Small intestine (tissue), 7 donors: ENCODE measurements at regions not wholly inside any gene's neighbourhood (a gene's known extent, or its start where the extent isn't known, plus 50 kb on each side); places are given as distances from the start of the nearest gene placed in this dataset.
"Not testable (repeated sequence)": the region's sequence is repeated elsewhere in the genome, so short reads cannot be mapped to it uniquely, and the experiment has no call there.

Experiments used
- DNase-seq, 2 donors: peaks; one replicate each; pipeline versions ENCODE4 v3.0.0 to v3.0.0-alpha.2; 2013
- FAIRE-seq: peaks from 2 replicates; lab custom pipeline; 2012; peaks lifted over from hg19 to GRCh38; lab: Jason Lieb, UNC
- H3K27ac ChIP-seq, 3 donors: one replicate each; pipeline ENCODE4 v1.5.1; 2013; ENCODE audit warnings: low read length in 2 of 3, mild to moderate bottlenecking in 2 of 3, control low read depth in 1 of 3, inconsistent platforms in 1 of 3, low read depth in 1 of 3, moderate library complexity in 1 of 3
- H3K27me3 ChIP-seq, 3 donors: one replicate each; pipeline ENCODE4 v1.6.1; 2013; ENCODE audit warnings: low read length in 3 of 3, inconsistent platforms in 1 of 3; ENCODE audit not compliant: control insufficient read depth in 3 of 3, insufficient read depth in 3 of 3
- H3K36me3 ChIP-seq, 3 donors: one replicate each; pipeline ENCODE4 v1.6.1; 2013; ENCODE audit warnings: low read length in 3 of 3, inconsistent platforms in 1 of 3, low read depth in 1 of 3, mild to moderate bottlenecking in 1 of 3, moderate library complexity in 1 of 3; ENCODE audit not compliant: control insufficient read depth in 3 of 3, insufficient read depth in 2 of 3
- H3K4me1 ChIP-seq, 3 donors: one replicate each; pipeline ENCODE4 v1.6.1; 2013; ENCODE audit warnings: low read length in 2 of 3, inconsistent platforms in 1 of 3, low read depth in 1 of 3, mild to moderate bottlenecking in 1 of 3, moderate library complexity in 1 of 3; ENCODE audit not compliant: control insufficient read depth in 3 of 3, insufficient read depth in 2 of 3
- H3K4me3 ChIP-seq, 3 donors: one replicate each; pipeline ENCODE4 v1.5.1; 2013; ENCODE audit warnings: low read length in 3 of 3, control low read depth in 1 of 3, inconsistent platforms in 1 of 3, low read depth in 1 of 3, mild to moderate bottlenecking in 1 of 3, moderate library complexity in 1 of 3
- H3K9me3 ChIP-seq, 2 donors: one replicate each; pipeline ENCODE4 v1.6.1; 2013; ENCODE audit warnings: low read depth in 1 of 2, low read length in 1 of 2; ENCODE audit not compliant: control insufficient read depth in 2 of 2, insufficient read depth in 1 of 2
- WGBS, 3 donors: extraction: QIAGEN DNeasy Blood & Tissue Kit; methylation state at CpG; one replicate each; pipeline ENCODE4 v1.1.7; 2013; 5-methylcytosine and 5-hydroxymethylcytosine counted together
- donor health status: healthy with polysubstance abuse.
- donor health status: control.
- donor health status: control.
- donor health status: Bipolar disorder and iron deficiency.
- donor health status: healthy.

DNA sequence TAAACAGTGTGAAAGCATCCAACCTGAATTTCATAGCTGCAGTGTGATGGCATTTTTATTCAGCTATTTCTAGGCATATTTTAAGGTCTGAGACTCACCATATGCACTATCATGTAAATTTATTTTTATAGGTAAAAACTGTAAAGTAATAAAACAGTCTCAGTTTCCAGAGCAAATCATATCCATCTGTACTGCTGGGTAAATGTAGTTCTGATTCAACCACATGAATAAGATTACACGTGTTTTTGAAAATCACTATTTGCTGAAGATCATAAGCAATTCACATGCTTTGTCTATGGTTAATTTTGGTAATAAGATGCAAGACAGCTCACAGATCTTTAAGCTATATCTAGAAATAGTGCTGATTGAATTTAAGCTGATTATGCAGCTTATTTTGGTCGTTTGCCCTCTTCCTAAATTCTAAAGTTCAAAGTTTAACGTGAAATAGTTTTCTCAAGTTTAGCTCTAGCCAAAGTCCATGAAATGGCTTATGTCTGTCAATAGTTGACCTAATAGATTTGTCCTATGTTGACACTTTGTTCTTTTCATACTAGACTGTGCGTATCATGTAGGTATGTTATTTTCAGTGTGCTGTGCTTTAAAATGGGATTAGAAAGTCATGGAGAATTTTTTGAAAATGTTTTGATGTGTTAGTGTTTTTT lies 489.0 kb downstream of the USP25 start:
- no peaks in the 10 kb centered on the region for H3K27me3 ChIP-seq

DNA sequence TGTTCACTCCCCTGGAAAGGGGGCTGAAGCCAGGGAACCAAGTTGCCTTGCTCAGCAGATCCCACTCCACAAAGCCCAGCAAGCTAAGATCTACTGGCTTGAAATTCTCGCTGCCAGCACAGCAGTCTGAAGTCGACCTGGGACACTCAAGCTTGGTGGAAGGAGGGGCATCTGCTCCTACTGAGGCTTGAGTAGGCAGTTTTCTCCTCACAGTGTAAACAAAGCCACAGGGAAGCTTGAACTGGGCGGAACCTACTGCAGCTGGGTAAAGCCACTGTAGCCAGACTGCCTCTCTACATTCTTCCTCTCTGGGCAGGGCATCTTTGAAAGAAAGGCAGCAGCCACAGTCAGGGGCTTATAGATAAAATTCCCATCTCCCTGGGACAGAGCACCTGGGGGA lies 495.0 kb downstream of the USP25 start:
- H3K4me3 ChIP-seq, FAIRE-seq: not testable (repeated sequence)

More for the DNA sequence above, 489.0 kb downstream of the USP25 start:
- Histone ChIP-seq H3K4me1 (no peaks in the 10 kb centered on the region), H3K36me3 (no peaks in the 10 kb centered on the region), H3K9me3 (no peaks in the 10 kb centered on the region), H3K27ac (no peak overlapping the region), H3K4me3 (no peak overlapping the region)
- DNase-seq (peak in 1 of 2 donors; percentile 20), FAIRE-seq (no peak)
- WGBS, 3 donors = 29 to 60% (median 39%) methylated on average over 4 of the region's 4 CpGs

DNA sequence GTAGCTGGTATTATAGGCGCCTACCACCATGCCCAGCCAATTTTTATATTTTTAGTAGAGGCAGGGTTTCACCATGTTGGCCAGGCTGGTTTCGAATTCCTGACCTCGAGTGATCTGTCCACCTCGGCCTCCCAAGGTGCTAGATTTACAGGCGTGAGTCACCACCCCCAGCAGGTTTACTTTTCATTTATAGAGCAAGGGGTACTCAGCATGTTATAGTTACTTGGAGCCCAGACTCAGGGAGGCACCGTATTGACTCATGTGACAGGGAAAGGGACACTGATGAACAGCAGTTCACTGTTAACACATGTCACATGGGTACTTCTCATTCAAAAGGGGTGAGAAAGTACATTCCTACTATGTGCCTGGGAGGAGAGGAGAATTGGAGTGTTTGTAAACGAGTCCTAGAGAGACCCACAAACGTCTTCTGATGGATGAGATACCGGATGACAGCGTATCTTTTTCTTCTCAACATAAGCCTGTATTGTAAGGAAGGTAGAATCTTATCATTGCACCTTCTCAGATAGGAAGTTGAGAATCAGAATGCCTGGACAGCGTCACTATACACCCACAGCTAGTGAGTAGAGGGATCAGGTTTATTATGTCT lies 510.0 kb downstream of the USP25 start:
- FAIRE-seq (no peak), DNase-seq (no peak)
- Histone ChIP-seq H3K4me1 (no peaks in the 10 kb centered on the region), H3K27me3 (no peaks in the 10 kb centered on the region), H3K4me3 (no peak overlapping the region), H3K36me3 (no peaks in the 10 kb centered on the region), H3K27ac (no peak overlapping the region), H3K9me3 (no peaks in the 10 kb centered on the region)
- 68 to 78% (median 74%) methylated on average over 11 of the region's 11 CpGs for WGBS, 3 donors

More for the DNA sequence above, 495.0 kb downstream of the USP25 start:
- DNase-seq, H3K27ac ChIP-seq, H3K27me3 ChIP-seq, H3K36me3 ChIP-seq, H3K4me1 ChIP-seq: not testable (repeated sequence)
- 52 to 69% (median 67%) methylated on average over 3 of the region's 3 CpGs for WGBS, 3 donors
- peaks cover 2 to 11% of the 10 kb centered on the region in 2 donors for H3K9me3 ChIP-seq

DNA sequence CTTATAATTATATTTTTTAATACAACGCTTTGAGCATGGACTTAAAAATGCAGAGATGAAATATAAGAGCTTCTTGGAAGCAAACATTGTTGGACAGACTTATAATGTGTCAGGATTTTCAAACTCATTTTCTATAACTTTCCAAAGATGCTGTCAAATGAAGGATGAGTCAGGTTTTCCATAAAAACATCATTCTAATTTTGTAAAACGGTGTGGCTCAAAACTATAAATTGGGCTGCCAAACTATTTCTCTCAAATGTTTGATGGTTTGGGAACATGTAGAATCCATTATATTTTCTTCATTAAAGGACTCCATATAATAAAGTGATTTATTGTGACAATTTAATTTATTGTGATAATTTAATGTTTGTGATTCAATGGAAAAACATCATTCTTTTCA lies 511.2 kb downstream of the USP25 start:
- Histone ChIP-seq H3K4me1 (no peaks in the 10 kb centered on the region), H3K4me3 (no peak overlapping the region), H3K9me3 (no peaks in the 10 kb centered on the region), H3K27me3 (no peaks in the 10 kb centered on the region), H3K27ac (no peak overlapping the region), H3K36me3 (no peaks in the 10 kb centered on the region)
- 72 to 87% (median 83%) methylated on average over 2 of the region's 2 CpGs for WGBS, 3 donors
- no peak for DNase-seq
- no peak for FAIRE-seq

DNA sequence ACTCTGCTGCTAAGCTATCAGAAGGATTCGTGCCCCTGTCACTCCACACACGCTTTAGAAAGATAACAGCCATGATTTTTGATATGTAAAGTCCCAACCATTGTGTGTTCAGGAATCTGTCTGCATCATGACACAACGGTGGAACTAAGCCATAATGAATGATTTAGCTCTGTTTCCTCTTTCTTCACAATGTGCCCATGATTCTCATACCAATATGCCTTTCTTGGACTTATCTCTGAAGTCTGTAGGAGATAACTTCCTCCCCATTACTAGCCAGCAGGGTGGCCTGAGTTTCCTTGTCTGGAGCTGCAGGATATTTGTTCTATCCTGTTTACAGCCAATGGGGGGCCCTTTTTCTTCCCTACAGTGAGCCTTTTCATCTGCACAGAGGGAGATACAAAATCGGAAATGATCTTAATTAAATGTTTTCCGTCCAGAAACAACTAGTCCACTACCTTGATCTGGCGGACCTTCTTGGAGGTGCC lies 511.7 kb downstream of the USP25 start:
- Histone ChIP-seq H3K36me3 (no peaks in the 10 kb centered on the region), H3K9me3 (peaks cover 0 to 1% of the 10 kb centered on the region in 2 donors), H3K4me1 (no peaks in the 10 kb centered on the region), H3K27ac (no peak overlapping the region), H3K27me3 (no peaks in the 10 kb centered on the region), H3K4me3 (no peak overlapping the region)
- 26 to 42% (median 37%) methylated on average over 6 of the region's 6 CpGs for WGBS, 3 donors
- FAIRE-seq (no peak), DNase-seq (no peak)

DNA sequence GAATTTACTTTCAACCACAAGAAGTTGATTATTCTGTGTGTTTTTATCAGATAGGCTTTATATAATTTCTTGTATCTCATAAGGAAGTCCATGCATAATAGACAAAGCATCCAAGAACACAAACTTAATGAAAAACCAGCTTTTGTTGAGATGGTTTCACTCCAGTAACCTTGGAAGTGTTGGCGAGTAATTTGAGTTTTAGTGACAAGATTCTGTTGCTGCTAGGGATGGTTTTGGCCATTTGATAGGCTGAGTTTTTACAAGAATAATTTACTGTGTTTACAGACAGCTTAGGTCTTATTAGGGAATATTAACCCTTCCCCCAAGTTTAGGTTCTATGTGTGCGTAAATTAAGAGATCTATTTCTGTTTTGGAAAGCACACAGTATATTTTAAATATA lies 513.6 kb downstream of the USP25 start:
- H3K36me3 ChIP-seq = no peaks in the 10 kb centered on the region
- no peaks in the 10 kb centered on the region for H3K27me3 ChIP-seq
- H3K9me3 ChIP-seq = peaks cover 0 to 1% of the 10 kb centered on the region in 2 donors
- no peak for DNase-seq
- FAIRE-seq = no peak
- 79 to 83% (median 80%) methylated on average over 2 of the region's 2 CpGs for WGBS, 3 donors
- H3K4me3 ChIP-seq = no peak overlapping the region
- no peaks in the 10 kb centered on the region for H3K4me1 ChIP-seq
- H3K27ac ChIP-seq = no peak overlapping the region

DNA sequence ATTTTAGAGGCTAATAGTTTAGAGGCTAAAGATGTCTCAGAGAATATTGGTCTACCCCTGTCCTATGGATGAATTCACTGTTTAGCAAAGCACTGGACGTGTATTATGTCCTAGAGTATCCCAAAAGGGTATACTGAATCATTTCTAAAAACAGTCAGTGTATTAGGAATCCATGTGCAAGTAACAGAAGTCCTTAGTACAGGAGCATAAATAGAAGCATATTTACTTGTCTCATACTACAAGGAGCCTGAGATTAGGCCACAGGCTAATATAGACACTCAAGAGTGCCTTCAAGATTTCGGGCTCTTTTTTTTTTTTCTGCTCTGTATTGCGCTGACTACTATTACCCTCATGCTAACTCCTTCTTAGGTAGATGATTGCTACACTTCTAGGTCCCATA lies 518.9 kb downstream of the USP25 start:
- H3K36me3 ChIP-seq = no peaks in the 10 kb centered on the region
- peaks cover 0 to 3% of the 10 kb centered on the region in 2 donors for H3K9me3 ChIP-seq
- no peak for DNase-seq
- H3K27me3 ChIP-seq = no peaks in the 10 kb centered on the region
- FAIRE-seq = no peak
- 70 to 84% (median 73%) methylated on average over 3 of the region's 3 CpGs for WGBS, 3 donors
- no peaks in the 10 kb centered on the region for H3K4me1 ChIP-seq
- H3K27ac ChIP-seq = no peak overlapping the region
- no peak overlapping the region for H3K4me3 ChIP-seq

DNA sequence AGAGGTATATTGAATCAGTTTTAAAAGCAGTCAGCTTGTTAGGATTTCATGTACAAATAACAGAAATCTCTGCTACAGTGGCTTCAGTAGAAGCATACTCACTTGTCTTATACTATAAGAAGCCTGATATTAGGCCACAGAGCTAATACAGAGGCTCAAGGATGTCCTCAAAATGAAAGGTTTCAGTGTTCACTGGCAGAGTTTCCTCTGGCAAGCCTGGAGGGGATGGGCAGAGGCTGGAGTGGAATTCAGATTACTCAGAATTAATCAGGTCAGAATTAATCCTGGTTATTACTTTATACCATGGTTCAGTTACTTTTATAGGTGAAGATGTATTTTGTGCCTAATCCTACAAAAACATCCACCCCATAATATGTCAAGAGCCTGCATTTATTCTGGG lies 520.5 kb downstream of the USP25 start:
- H3K36me3 ChIP-seq = no peaks in the 10 kb centered on the region
- peaks cover 0 to 5% of the 10 kb centered on the region in 2 donors for H3K9me3 ChIP-seq
- FAIRE-seq (no peak), DNase-seq (no peak)
- H3K4me3 ChIP-seq = no peak overlapping the region
- no peaks in the 10 kb centered on the region for H3K27me3 ChIP-seq
- no peaks in the 10 kb centered on the region for H3K4me1 ChIP-seq
- H3K27ac ChIP-seq = no peak overlapping the region
